GM21723 (cell line): ENCODE measurements at regions not wholly inside any gene's neighbourhood (a gene's known extent, or its start where the extent isn't known, plus 50 kb on each side); places are given as distances from the start of the nearest gene placed in this dataset.
A peak's percentile ranks its signal among the peaks of the same experiment; 100 is the strongest.

Source experiments
- ATAC-seq: cut with Tn5 transposase; IDR thresholded peaks from one replicate; pipeline ENCODE4 v1.9.1; 2021; ENCODE audit warnings: mild to moderate bottlenecking, moderate library complexity; ENCODE audit not compliant: unreplicated experiment

- ATAC-seq = no peak
These were observed 222.4 kb downstream of the DIRAS2 start for GRCh38 chr9:90420211-90420610.

GRCh38 chr9:90420768-90421513 is 221.7 kb downstream of the DIRAS2 start:
- ATAC-seq = no peak

- no peak for ATAC-seq
These were observed 220.8 kb downstream of the DIRAS2 start for GRCh38 chr9:90421786-90422185.

- ATAC-seq = no peak
These were observed 218.9 kb downstream of the DIRAS2 start for GRCh38 chr9:90423661-90424193.

GRCh38 chr9:90428517-90428916 is 214.1 kb downstream of the DIRAS2 start:
- ATAC-seq = no peak

- no peak for ATAC-seq
These were observed 209.7 kb downstream of the DIRAS2 start for GRCh38 chr9:90432951-90433350.

GRCh38 chr9:90433398-90433941 is 209.2 kb downstream of the DIRAS2 start:
- ATAC-seq = no peak

GRCh38 chr9:90441814-90442213 is 200.8 kb downstream of the DIRAS2 start:
- no peak for ATAC-seq

- no peak for ATAC-seq
These were observed 199.9 kb downstream of the DIRAS2 start for GRCh38 chr9:90442723-90443122.

GRCh38 chr9:90444609-90445204 is 197.9 kb downstream of the DIRAS2 start:
- no peak for ATAC-seq

- ATAC-seq = no peak
These were observed 197.2 kb downstream of the DIRAS2 start for GRCh38 chr9:90445391-90445790.

- no peak for ATAC-seq
These were observed 196.2 kb downstream of the DIRAS2 start for GRCh38 chr9:90446200-90446948.

- ATAC-seq = no peak
These were observed 194.9 kb downstream of the DIRAS2 start for GRCh38 chr9:90447773-90448172.

- no peak for ATAC-seq
These were observed 193.3 kb downstream of the DIRAS2 start for GRCh38 chr9:90449213-90449925.

- no peak for ATAC-seq
These were observed 190.8 kb downstream of the DIRAS2 start for GRCh38 chr9:90451804-90452203.

- ATAC-seq = no peak
These were observed 187.3 kb downstream of the DIRAS2 start for GRCh38 chr9:90455316-90455715.

GRCh38 chr9:90457386-90458190 is 185.0 kb downstream of the DIRAS2 start:
- no peak for ATAC-seq

GRCh38 chr9:90458485-90458884 is 184.1 kb downstream of the DIRAS2 start:
- ATAC-seq = no peak

GRCh38 chr9:90459321-90459720 is 183.3 kb downstream of the DIRAS2 start:
- peak; percentile 72 for ATAC-seq

- no peak for ATAC-seq
These were observed 182.4 kb downstream of the DIRAS2 start for GRCh38 chr9:90460220-90460619.
